Tibial nerve (tissue), 3 donors: ENCODE measurements at regions not wholly inside any gene's neighbourhood (a gene's known extent, or its start where the extent isn't known, plus 50 kb on each side); places are given as distances from the start of the nearest gene placed in this dataset.

ENCODE experiments used
- CTCF ChIP-seq, 5 experiments: fragments of 200-600 bp in 3 of 5; fragments of 450-650 bp in 2 of 5; sonication (generic) in 3 of 5; IDR thresholded peaks; one replicate each; pipeline ENCODE4 v1.5.1; 2016 to 2019; ENCODE audit warnings: antibody characterized with exemption in 5 of 5, mild to moderate bottlenecking in 3 of 5, moderate library complexity in 2 of 5
- POLR2A ChIP-seq, 2 donors: fragments of 450-650 bp; IDR thresholded peaks; one replicate each; pipeline ENCODE4 v1.6.1; 2017; ENCODE audit warnings: antibody characterized with exemption in 2 of 2, mild to moderate bottlenecking in 2 of 2, moderate library complexity in 2 of 2

- TF ChIP-seq CTCF (IDR thresholded peaks at IDR 0.05) (no peak), POLR2A (IDR thresholded peaks at IDR 0.05) (no peak)
Measured at GRCh38 chr5:30592833-30593232, 600.7 kb upstream of the CDH6 start.
